ENCODE measurements at regions not wholly inside any gene's neighbourhood (a gene's known extent, or its start where the extent isn't known, plus 50 kb on each side); places are given as distances from the start of the nearest gene placed in this dataset.
"Not testable (repeated sequence)": the region's sequence is repeated elsewhere in the genome, so short reads cannot be mapped to it uniquely, and the experiment has no call there.

- TF ChIP-seq CTCF (IDR thresholded peaks at IDR 0.05; ENCODE audit: low read depth, low read length): no peak
- Histone ChIP-seq H3K27me3 (no peaks in the 10 kb centered on the region), H3K4me1 (ENCODE audit: low read depth) (no peaks in the 10 kb centered on the region)
Measured at GRCh38 chr17:62300697-62301096, 79.7 kb upstream of the EFCAB3 start.

GRCh38 chr17:62275290-62275689, 105.1 kb upstream of the EFCAB3 start:
- not testable (repeated sequence) for DNase-seq (ENCODE audit: low read depth in 1 of 2, low spot score in 1 of 2); H3K27ac ChIP-seq; H3K9me3 ChIP-seq (ENCODE audit: low read depth); H3K4me3 ChIP-seq; H3K27me3 ChIP-seq; H3K36me3 ChIP-seq; H3K4me1 ChIP-seq (ENCODE audit: low read depth)

More at GRCh38 chr17:62300697-62301096, 79.7 kb upstream of the EFCAB3 start:
- Histone ChIP-seq H3K4me3 (no peak overlapping the region), H3K36me3 (no peaks in the 10 kb centered on the region), H3K27ac (no peak overlapping the region), H3K9me3 (ENCODE audit: low read depth) (no peaks in the 10 kb centered on the region)
- no peak for DNase-seq (ENCODE audit: low read depth in 1 of 2, low spot score in 1 of 2)

GRCh38 chr17:62268361-62268760, 112.0 kb upstream of the EFCAB3 start:
- H3K36me3 ChIP-seq; H3K4me1 ChIP-seq (ENCODE audit: low read depth); DNase-seq (ENCODE audit: low read depth in 1 of 2, low spot score in 1 of 2); H3K27me3 ChIP-seq; H3K9me3 ChIP-seq (ENCODE audit: low read depth); H3K4me3 ChIP-seq; H3K27ac ChIP-seq: not testable (repeated sequence)

- H3K4me1 ChIP-seq (ENCODE audit: low read depth); DNase-seq (ENCODE audit: low read depth in 1 of 2, low spot score in 1 of 2); H3K36me3 ChIP-seq; H3K27ac ChIP-seq; H3K27me3 ChIP-seq; H3K9me3 ChIP-seq (ENCODE audit: low read depth); H3K4me3 ChIP-seq: not testable (repeated sequence)
Measured at GRCh38 chr17:62264974-62265373, 115.4 kb upstream of the EFCAB3 start.

GRCh38 chr17:62255791-62256190, 124.6 kb upstream of the EFCAB3 start:
- H3K4me3 ChIP-seq; H3K4me1 ChIP-seq (ENCODE audit: low read depth): not testable (repeated sequence)

GRCh38 chr17:62242076-62242475, 138.3 kb upstream of the EFCAB3 start:
- peak in 1 of 2 donors; percentile 46 for DNase-seq (ENCODE audit: low read depth in 1 of 2, low spot score in 1 of 2)
- not testable (repeated sequence) for H3K36me3 ChIP-seq

More at GRCh38 chr17:62255791-62256190, 124.6 kb upstream of the EFCAB3 start:
- not testable (repeated sequence) for H3K27me3 ChIP-seq; H3K9me3 ChIP-seq (ENCODE audit: low read depth); H3K36me3 ChIP-seq; H3K27ac ChIP-seq; DNase-seq (ENCODE audit: low read depth in 1 of 2, low spot score in 1 of 2)

GRCh38 chr17:62239569-62239968, 140.8 kb upstream of the EFCAB3 start:
- H3K27ac ChIP-seq; H3K36me3 ChIP-seq; H3K9me3 ChIP-seq (ENCODE audit: low read depth); H3K4me1 ChIP-seq (ENCODE audit: low read depth); H3K4me3 ChIP-seq; H3K27me3 ChIP-seq; DNase-seq (ENCODE audit: low read depth in 1 of 2, low spot score in 1 of 2): not testable (repeated sequence)

More at GRCh38 chr17:62242076-62242475, 138.3 kb upstream of the EFCAB3 start:
- H3K4me3 ChIP-seq; H3K27ac ChIP-seq; H3K27me3 ChIP-seq; H3K9me3 ChIP-seq (ENCODE audit: low read depth); H3K4me1 ChIP-seq (ENCODE audit: low read depth): not testable (repeated sequence)

- H3K27me3 ChIP-seq; DNase-seq (ENCODE audit: low read depth in 1 of 2, low spot score in 1 of 2); H3K9me3 ChIP-seq (ENCODE audit: low read depth); H3K4me1 ChIP-seq (ENCODE audit: low read depth); H3K4me3 ChIP-seq; H3K36me3 ChIP-seq; H3K27ac ChIP-seq: not testable (repeated sequence)
Measured at GRCh38 chr17:62238551-62239338, 141.6 kb upstream of the EFCAB3 start.

- not testable (repeated sequence) for DNase-seq (ENCODE audit: low read depth in 1 of 2, low spot score in 1 of 2); H3K4me3 ChIP-seq; H3K36me3 ChIP-seq; H3K27ac ChIP-seq; H3K9me3 ChIP-seq (ENCODE audit: low read depth); H3K4me1 ChIP-seq (ENCODE audit: low read depth); H3K27me3 ChIP-seq
Measured at GRCh38 chr17:62233822-62234481, 146.4 kb upstream of the EFCAB3 start.

GRCh38 chr17:62231293-62231692, 149.1 kb upstream of the EFCAB3 start:
- H3K9me3 ChIP-seq (ENCODE audit: low read depth); H3K27ac ChIP-seq; H3K4me3 ChIP-seq; H3K36me3 ChIP-seq; H3K4me1 ChIP-seq (ENCODE audit: low read depth); DNase-seq (ENCODE audit: low read depth in 1 of 2, low spot score in 1 of 2); H3K27me3 ChIP-seq: not testable (repeated sequence)

- H3K4me1 ChIP-seq (ENCODE audit: low read depth); H3K27ac ChIP-seq; H3K9me3 ChIP-seq (ENCODE audit: low read depth); H3K27me3 ChIP-seq; H3K36me3 ChIP-seq; H3K4me3 ChIP-seq: not testable (repeated sequence)
- DNase-seq (ENCODE audit: low read depth in 1 of 2, low spot score in 1 of 2): peak in 1 of 2 donors; percentile 8
Measured at GRCh38 chr17:62226610-62227240, 153.6 kb upstream of the EFCAB3 start.

GRCh38 chr17:62223585-62223984, 156.8 kb upstream of the EFCAB3 start:
- not testable (repeated sequence) for H3K36me3 ChIP-seq; H3K4me1 ChIP-seq (ENCODE audit: low read depth); H3K4me3 ChIP-seq; H3K27me3 ChIP-seq; H3K27ac ChIP-seq; DNase-seq (ENCODE audit: low read depth in 1 of 2, low spot score in 1 of 2); H3K9me3 ChIP-seq (ENCODE audit: low read depth)

Measured in cardiac muscle cell (in vitro differentiated cells and primary cell).